ENCODE measurements at regions not wholly inside any gene's neighbourhood (a gene's known extent, or its start where the extent isn't known, plus 50 kb on each side); places are given as distances from the start of the nearest gene placed in this dataset.

GRCh38 chr2:219692521-219692920, 65.1 kb downstream of the SLC4A3 start:
- in situ Hi-C loops (cut with MboI; ENCODE audit: low sequenced_read_pairs): no loop called here

- in situ Hi-C loops (cut with MboI; ENCODE audit: low sequenced_read_pairs): no loop called here
Measured at GRCh38 chr2:219695145-219695709, 67.8 kb downstream of the SLC4A3 start.

GRCh38 chr2:219697811-219698747, 70.6 kb downstream of the SLC4A3 start:
- in situ Hi-C loops (cut with MboI; ENCODE audit: low sequenced_read_pairs): no loop called here

GRCh38 chr2:219698748-219699439, 71.5 kb downstream of the SLC4A3 start:
- in situ Hi-C loops (cut with MboI; ENCODE audit: low sequenced_read_pairs): no loop called here

GRCh38 chr2:219699440-219699821, 72.0 kb downstream of the SLC4A3 start:
- in situ Hi-C loops (cut with MboI; ENCODE audit: low sequenced_read_pairs): no loop called here

GRCh38 chr2:219701847-219702634, 74.6 kb downstream of the SLC4A3 start:
- in situ Hi-C loops (cut with MboI; ENCODE audit: low sequenced_read_pairs): no loop called here

GRCh38 chr2:219702796-219703545, 75.5 kb downstream of the SLC4A3 start:
- in situ Hi-C loops (cut with MboI; ENCODE audit: low sequenced_read_pairs): no loop called here

GRCh38 chr2:219704878-219705277, 77.4 kb downstream of the SLC4A3 start:
- in situ Hi-C loops (cut with MboI; ENCODE audit: low sequenced_read_pairs): no loop called here

- in situ Hi-C loops (cut with MboI; ENCODE audit: low sequenced_read_pairs): no loop called here
Measured at GRCh38 chr2:219706823-219707281, 79.4 kb downstream of the SLC4A3 start.

GRCh38 chr2:219707496-219708285, 80.3 kb downstream of the SLC4A3 start:
- in situ Hi-C loops (cut with MboI; ENCODE audit: low sequenced_read_pairs): no loop called here

- in situ Hi-C loops (cut with MboI; ENCODE audit: low sequenced_read_pairs): no loop called here
Measured at GRCh38 chr2:219709331-219709761, 81.9 kb downstream of the SLC4A3 start.

GRCh38 chr2:219713110-219713509, 85.7 kb downstream of the SLC4A3 start:
- in situ Hi-C loops (cut with MboI; ENCODE audit: low sequenced_read_pairs): no loop called here

- in situ Hi-C loops (cut with MboI; ENCODE audit: low sequenced_read_pairs): no loop called here
Measured at GRCh38 chr2:219714681-219715400, 87.4 kb downstream of the SLC4A3 start.

- in situ Hi-C loops (cut with MboI; ENCODE audit: low sequenced_read_pairs): no loop called here
Measured at GRCh38 chr2:219718066-219718465, 90.6 kb downstream of the SLC4A3 start.

GRCh38 chr2:219719521-219719920, 92.1 kb downstream of the SLC4A3 start:
- in situ Hi-C loops (cut with MboI; ENCODE audit: low sequenced_read_pairs): no loop called here

GRCh38 chr2:219720956-219721355, 93.5 kb downstream of the SLC4A3 start:
- in situ Hi-C loops (cut with MboI; ENCODE audit: low sequenced_read_pairs): no loop called here

- in situ Hi-C loops (cut with MboI; ENCODE audit: low sequenced_read_pairs): no loop called here
Measured at GRCh38 chr2:219722276-219722879, 94.9 kb downstream of the SLC4A3 start.

- in situ Hi-C loops (cut with MboI; ENCODE audit: low sequenced_read_pairs): no loop called here
Measured at GRCh38 chr2:219723311-219723710, 95.9 kb downstream of the SLC4A3 start.

Measured in HL-60/S4 (cell line).